K562 (cell line): ENCODE measurements at regions not wholly inside any gene's neighbourhood (a gene's known extent, or its start where the extent isn't known, plus 50 kb on each side); places are given as distances from the start of the nearest gene placed in this dataset.

Source experiments
- ATAC-seq: fragments of 200-7000 bp; cut with Tn5 transposase; 3 replicates; pipeline ENCODE4 v1.9.1; 2020; ENCODE audit warnings: moderate library complexity
- BruUV-seq: library from RNA; stranded (reverse); fragments of 400-500 nt; replicated peaks from 2 replicates; lab custom pipeline; 2021; lab: Mats Ljungman, UMichigan
- CTCF ChIA-PET: fragments of 300-600 bp; formaldehyde crosslinking; extraction: SDS; loops from one replicate; lab custom pipeline; 2021; ENCODE audit warnings: low intra/inter-chr PET ratio; lab: Yijun Ruan, JAX
- POLR2A ChIA-PET: fragments of 300-600, 350-650 bp; sonication (Branson Sonifier 250); formaldehyde crosslinking; extraction: SDS; loops from one replicate; lab custom pipeline; 2021; ENCODE audit warnings: antibody characterized with exemption, inconsistent platforms; lab: Yijun Ruan, JAX
- DNase-seq, 4 experiments: peaks; one replicate each; pipeline versions ENCODE4 v3.0.0 to v3.0.0-alpha.2; 2011 to 2018; ENCODE audit warnings: low spot score in 3 of 4, mixed read lengths in 3 of 4; ENCODE audit errors: extremely low read depth in 1 of 4
- FAIRE-seq: peaks from 2 replicates; lab custom pipeline; 2011; peaks lifted over from hg19 to GRCh38; lab: Jason Lieb, UNC
- H2AFZ ChIP-seq: 2 replicates; pipeline ENCODE4 v1.6.0; 2011; ENCODE audit warnings: low read depth, low read length, control low read depth, inconsistent platforms
- H3K27ac ChIP-seq: fragments of 200-600 bp; 3 replicates; pipeline ENCODE4 v1.8.0; 2011; ENCODE audit warnings: low read depth, mild to moderate bottlenecking, control low read depth, inconsistent platforms, low read length, moderate library complexity, mixed read lengths; ENCODE audit errors: extremely low read depth
- H3K27me3 ChIP-seq, 2 experiments: fragments of 300-600 bp in 1 of 2; 2 replicates in 1 of 2; 3 replicates in 1 of 2; pipeline versions ENCODE4 v1.6.0 to v1.8.0; 2011; ENCODE audit warnings: inconsistent platforms in 2 of 2, low read length in 2 of 2, mild to moderate bottlenecking in 1 of 2, mixed read lengths in 1 of 2, moderate library complexity in 1 of 2; ENCODE audit not compliant: control insufficient read depth in 2 of 2, insufficient read depth in 2 of 2
- H3K36me3 ChIP-seq: fragments of 300-600 bp; 3 replicates; pipeline ENCODE4 v1.8.0; 2011; ENCODE audit warnings: mild to moderate bottlenecking, low read length, inconsistent platforms; ENCODE audit not compliant: control insufficient read depth, insufficient read depth
- H3K4me1 ChIP-seq, 2 experiments: fragments of 200-600 bp in 1 of 2; replicated peaks in 1 of 2; 2 replicates in 1 of 2; 3 replicates in 1 of 2; pipeline versions ENCODE4 v1.5.1 to v1.8.0; 2011; ENCODE audit warnings: inconsistent platforms in 2 of 2, low read length in 2 of 2, mild to moderate bottlenecking in 1 of 2, mixed read lengths in 1 of 2, moderate library complexity in 1 of 2; ENCODE audit not compliant: control insufficient read depth in 2 of 2, insufficient read depth in 2 of 2
- H3K4me2 ChIP-seq: 2 replicates; pipeline ENCODE4 v1.6.1; 2011; ENCODE audit warnings: low read length, control low read depth, inconsistent platforms, mixed read lengths; ENCODE audit not compliant: insufficient read depth
- H3K4me3 ChIP-seq: fragments of 200-600 bp; sonication (generic), shearing (Covaris generic); 2 replicates; pipeline ENCODE4 v1.5.1; 2016; ENCODE audit warnings: control low read depth, inconsistent platforms
- H3K79me2 ChIP-seq: fragments of 200-600 bp; 3 replicates; pipeline ENCODE4 v1.8.0; 2011; ENCODE audit warnings: low read length, inconsistent platforms; ENCODE audit not compliant: control insufficient read depth, insufficient read depth
- H3K9ac ChIP-seq, 2 experiments: 2 replicates each; pipeline versions ENCODE4 v1.6.0 to v1.6.1; 2011; ENCODE audit warnings: low read depth in 2 of 2, low read length in 2 of 2, control low read depth in 1 of 2, inconsistent platforms in 1 of 2, mild to moderate bottlenecking in 1 of 2, mixed read lengths in 1 of 2; ENCODE audit not compliant: insufficient read depth in 1 of 2
- H3K9me1 ChIP-seq: one replicate; pipeline ENCODE4 v1.6.0; 2011; ENCODE audit warnings: inconsistent platforms, mild to moderate bottlenecking, low read length, moderate library complexity; ENCODE audit not compliant: control insufficient read depth, insufficient read depth
- H3K9me3 ChIP-seq: replicated peaks from 2 replicates; pipeline ENCODE4 v1.5.1; 2011; ENCODE audit warnings: low read depth, low read length, inconsistent platforms; ENCODE audit not compliant: control insufficient read depth, insufficient read depth
- H4K20me1 ChIP-seq: replicated peaks from 2 replicates; pipeline ENCODE4 v1.6.1; 2011; ENCODE audit warnings: low read length, inconsistent platforms, mixed read lengths; ENCODE audit not compliant: control insufficient read depth, insufficient read depth
- ELF2 ChIP-seq: fragments of 250-450 bp; sonication (Bioruptor Pico); IDR thresholded peaks from 2 replicates; pipeline ENCODE4 v1.5.0; 2021; ENCODE audit warnings: mild to moderate bottlenecking
- FOXO4 ChIP-seq: fragments of 450-650 bp; formaldehyde crosslinking; IDR thresholded peaks from 2 replicates; pipeline ENCODE4 v1.4.0; 2020; ENCODE audit warnings: mild to moderate bottlenecking, moderate library complexity
- HCFC1 ChIP-seq: IDR thresholded peaks from 2 replicates; pipeline ENCODE4 v1.6.1; 2012; ENCODE audit warnings: low read depth, low read length, improper control_type of control experiment
- HMG20B ChIP-seq: fragments of 250-450 bp; sonication (Bioruptor Pico); IDR thresholded peaks from 2 replicates; pipeline ENCODE4 v1.5.0; 2021; ENCODE audit warnings: mild to moderate bottlenecking
- HMGXB4 ChIP-seq: sonication (generic); formaldehyde crosslinking; IDR thresholded peaks from 2 replicates; pipeline ENCODE4 v1.8.1; 2023; ENCODE audit warnings: mild to moderate bottlenecking, missing genetic modification reagents
- MEF2A ChIP-seq: IDR thresholded peaks from 2 replicates; pipeline ENCODE4 v1.6.1; 2011; ENCODE audit warnings: low read depth, mild to moderate bottlenecking, low read length, moderate library complexity; ENCODE audit not compliant: control insufficient read depth
- RHOXF2B ChIP-seq: fragments of 250-450 bp; sonication (Bioruptor Pico); conservative IDR thresholded peaks from 2 replicates; pipeline ENCODE4 v1.5.1; 2021
- TCFL5 ChIP-seq: fragments of 250-450 bp; sonication (Bioruptor Pico); conservative IDR thresholded peaks from 2 replicates; pipeline ENCODE4 v1.6.1; 2021; ENCODE audit warnings: mild to moderate bottlenecking, moderate library complexity, matching md5 sums
- ZBTB1 ChIP-seq: sonication (generic); formaldehyde crosslinking; IDR thresholded peaks from 2 replicates; pipeline ENCODE4 v1.8.1; 2023; ENCODE audit warnings: missing genetic modification reagents, low read depth, mild to moderate bottlenecking, borderline replicate concordance
- ZNF316 ChIP-seq: fragments of 450-650 bp; IDR thresholded peaks from 2 replicates; pipeline ENCODE4 v1.6.1; 2016
- ZNF830 ChIP-seq: fragments of 250-450 bp; sonication (Bioruptor Pico); IDR thresholded peaks from 2 replicates; pipeline ENCODE4 v1.5.0; 2021; ENCODE audit warnings: mild to moderate bottlenecking
- WGBS: fragments of 100-300 bp; shearing (Covaris generic); methylation state at CpG from one replicate; pipeline ENCODE4 v1.1.6; 2016; ENCODE audit warnings: low coverage, mixed read lengths; ENCODE audit not compliant: insufficient coverage; ENCODE audit errors: missing lambda C conversion rate; 5-methylcytosine and 5-hydroxymethylcytosine counted together
- in situ Hi-C: fragments of 300-500 bp; cut with MboI; formaldehyde crosslinking; loops from 4 replicates; pipeline ENCODE4 v1.15.0; 2018; ENCODE audit warnings: inconsistent platforms, mixed read lengths
- intact Hi-C: fragments of 100-400 bp; cut with micrococcal nuclease; formaldehyde crosslinking; loops from 2 replicates; pipeline ENCODE4 v1.14.2; 2022
- TF ChIP-seq, protein P1 (sequence below): fragments of 250-450 bp; sonication (Bioruptor Pico); IDR thresholded peaks from 2 replicates; pipeline ENCODE4 v1.9.0; 2021; ENCODE audit warnings: mild to moderate bottlenecking

GRCh38 chr14:37807722-37808121 lies 212.3 kb downstream of the TTC6 start:
- Histone ChIP-seq H3K27me3 (no peaks in the 10 kb centered on the region), H3K79me2 (no peaks in the 10 kb centered on the region), H3K9me1 (no peaks in the 10 kb centered on the region), H3K9me3 (no peaks in the 10 kb centered on the region), H3K36me3 (no peaks in the 10 kb centered on the region), H3K4me3 (no peak overlapping the region), H3K9ac (no peak overlapping the region), H2AFZ (no peak overlapping the region), H3K4me1 (no peaks in the 10 kb centered on the region), H3K27ac (no peak overlapping the region), H3K4me2 (no peak overlapping the region), H4K20me1 (no peaks in the 10 kb centered on the region)
- BruUV-seq, result no TSS peak
- TF ChIP-seq MEF2A, result no peak
- TF ChIP-seq, protein P1, sequence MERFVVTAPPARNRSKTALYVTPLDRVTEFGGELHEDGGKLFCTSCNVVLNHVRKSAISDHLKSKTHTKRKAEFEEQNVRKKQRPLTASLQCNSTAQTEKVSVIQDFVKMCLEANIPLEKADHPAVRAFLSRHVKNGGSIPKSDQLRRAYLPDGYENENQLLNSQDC, result no peak
- TF ChIP-seq ZNF316, result 0 out of 2 replicates have a peak, but pooled peaks have one; percentile 17
- no peak for TF ChIP-seq RHOXF2B (CRISPR knock-in tag)
- ChIA-PET POLR2A (no interaction called here), CTCF (no interaction called here)
- no peak for DNase-seq
- ATAC-seq, result no peak
- in situ Hi-C loops, result no loop called here
- intact Hi-C loops, result no loop called here
- FAIRE-seq, result no peak

DNA sequence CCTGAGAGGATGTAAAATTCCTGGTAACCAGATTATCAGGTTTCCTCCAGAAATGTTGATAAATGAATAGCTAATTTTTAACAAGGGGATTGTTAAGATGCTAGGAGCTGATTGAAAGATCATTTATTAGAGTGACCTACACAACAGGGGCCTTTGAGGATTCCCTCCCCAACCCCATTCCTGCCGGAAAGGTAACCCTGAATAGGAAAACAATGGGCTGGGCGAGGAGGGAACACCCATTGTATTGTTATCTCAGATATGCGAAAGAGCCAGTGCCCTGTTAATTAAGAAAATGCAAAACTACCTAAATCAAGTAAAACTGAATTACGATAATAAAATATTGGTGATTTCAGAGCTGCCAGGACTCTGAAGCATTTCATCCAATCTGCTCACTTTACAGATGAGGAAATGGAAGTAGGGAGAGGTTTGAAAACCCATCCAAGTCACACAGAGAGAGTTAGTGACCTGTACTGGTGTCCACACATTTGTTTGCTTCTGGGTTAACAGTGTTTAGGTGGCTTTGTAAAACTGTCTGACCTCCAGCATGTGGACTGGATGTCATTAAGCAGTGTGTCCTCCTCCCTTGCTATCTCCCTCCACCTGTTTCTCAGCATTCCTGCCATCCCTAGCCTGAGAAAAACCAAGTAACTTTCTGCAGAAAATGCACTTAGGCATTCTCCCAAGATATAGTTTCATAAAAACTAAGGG lies 214.8 kb downstream of the TTC6 start:
- Histone ChIP-seq H3K9ac (no peak overlapping the region), H3K4me1 (no peaks in the 10 kb centered on the region), H3K79me2 (no peaks in the 10 kb centered on the region), H3K9me1 (no peaks in the 10 kb centered on the region), H3K9me3 (no peaks in the 10 kb centered on the region), H3K27me3 (no peaks in the 10 kb centered on the region), H3K27ac (no peak overlapping the region), H2AFZ (no peak overlapping the region), H3K4me3 (no peak overlapping the region), H3K36me3 (no peaks in the 10 kb centered on the region), H4K20me1 (no peaks in the 10 kb centered on the region), H3K4me2 (no peak overlapping the region)
- in situ Hi-C loops, result no loop called here
- CTCF ChIA-PET, result no interaction called here
- 0% methylated on average over 2 of the region's 4 CpGs for WGBS
- DNase-seq (no peak), ATAC-seq (no peak), FAIRE-seq (no peak)
- no TSS peak for BruUV-seq
- intact Hi-C loops, result no loop called here
- POLR2A ChIA-PET, result no interaction called here
- TF ChIP-seq HMGXB4 (CRISPR knock-in tag) (no peak), ZNF830 (CRISPR knock-in tag) (no peak), ELF2 (CRISPR knock-in tag) (no peak), HCFC1 (no peak), FOXO4 (no peak), HMG20B (CRISPR knock-in tag) (no peak), TCFL5 (no peak), ZBTB1 (CRISPR knock-in tag) (no peak)
